Spleen (tissue), 11 donors: ENCODE measurements at regions not wholly inside any gene's neighbourhood (a gene's known extent, or its start where the extent isn't known, plus 50 kb on each side); places are given as distances from the start of the nearest gene placed in this dataset.
"Not testable (repeated sequence)": the region's sequence is repeated elsewhere in the genome, so short reads cannot be mapped to it uniquely, and the experiment has no call there.

Source experiments
- DNase-seq: peaks from one replicate; pipeline ENCODE4 v3.0.0-alpha.2; 2020
- H3K27ac ChIP-seq, 8 donors: fragments of 200-600 bp; sonication (generic) in 7 of 8; 1 replicate in 4 of 8; 2 replicates in 4 of 8; pipeline versions ENCODE4 v1.5.0 to v1.8.0; 2016 to 2021; ENCODE audit warnings: inconsistent platforms in 4 of 8, mild to moderate bottlenecking in 4 of 8, moderate library complexity in 1 of 8
- H3K27me3 ChIP-seq, 7 donors: fragments of 200-600 bp; sonication (generic) in 6 of 7; replicated peaks in 1 of 7; 1 replicate in 4 of 7; 2 replicates in 3 of 7; pipeline versions ENCODE4 v1.5.0 to v1.8.0; 2016 to 2021; ENCODE audit warnings: inconsistent platforms in 3 of 7, mild to moderate bottlenecking in 1 of 7
- H3K36me3 ChIP-seq, 6 donors: fragments of 200-600 bp; sonication (generic) in 5 of 6; 1 replicate in 4 of 6; 2 replicates in 2 of 6; pipeline versions ENCODE4 v1.5.0 to v1.8.0; 2016 to 2021; ENCODE audit warnings: inconsistent platforms in 2 of 6
- H3K4me1 ChIP-seq, 6 donors: fragments of 200-600 bp; sonication (generic) in 5 of 6; 1 replicate in 3 of 6; 2 replicates in 3 of 6; pipeline versions ENCODE4 v1.5.0 to v1.8.0; 2016 to 2021; ENCODE audit warnings: inconsistent platforms in 3 of 6
- H3K4me3 ChIP-seq, 8 donors: fragments of 200-600 bp; sonication (generic) in 7 of 8; 1 replicate in 4 of 8; 2 replicates in 4 of 8; pipeline versions ENCODE4 v1.5.0 to v1.8.0; 2016 to 2021; ENCODE audit warnings: inconsistent platforms in 4 of 8, mild to moderate bottlenecking in 4 of 8, moderate library complexity in 2 of 8
- H3K9me3 ChIP-seq, 8 donors: fragments of 200-600 bp; sonication (generic) in 7 of 8; 1 replicate in 4 of 8; 2 replicates in 4 of 8; pipeline versions ENCODE4 v1.5.0 to v1.8.0; 2016 to 2021; ENCODE audit warnings: inconsistent platforms in 4 of 8
- POLR2A ChIP-seq, 3 donors: fragments of 450-650 bp; IDR thresholded peaks; one replicate each; pipeline ENCODE4 v1.5.1; 2017; ENCODE audit warnings: antibody characterized with exemption in 3 of 3, mild to moderate bottlenecking in 1 of 3
- POLR2AphosphoS5 ChIP-seq, 3 donors: sonication (generic); formaldehyde crosslinking; IDR thresholded peaks; one replicate each; pipeline ENCODE4 v1.5.1; 2017; ENCODE audit warnings: antibody characterized with exemption in 3 of 3
- WGBS, 5 donors: extraction: QIAGEN DNeasy Blood & Tissue Kit in 3 of 5; methylation state at CpG; one replicate each; pipeline versions ENCODE4 v1.1.5 to v1.1.7; 2013 to 2018; 5-methylcytosine and 5-hydroxymethylcytosine counted together
- intact Hi-C: fragments of 100-400 bp; cut with DNase I; formaldehyde crosslinking; loops from one replicate; pipeline ENCODE4 v1.15.0; 2023; ENCODE audit warnings: low total_unique reads
- TF ChIP-seq, protein P1 (sequence below), 11 experiments: fragments of 200-600 bp in 7 of 11; fragments of 450-650 bp in 4 of 11; sonication (generic) in 4 of 11; IDR thresholded peaks in 8 of 11; conservative IDR thresholded peaks in 3 of 11; 1 replicate in 7 of 11; 2 replicates in 4 of 11; pipeline versions ENCODE4 v1.4.0 to v1.8.0; 2016 to 2021; ENCODE audit warnings: antibody characterized with exemption in 11 of 11, inconsistent platforms in 4 of 11, mild to moderate bottlenecking in 1 of 11
- donor health status: healthy with polysubstance abuse.
- donor health status: DM: no; HTN: no; CAD: no; lungs with moderate emphysema.
- donor health status: DM: no; HTN: no; CAD: no.
- donor health status: Bipolar disorder and iron deficiency.
- donor health status: healthy.
- donor health status: DM: no; HTN: no; CAD: no.
- donor health status: DM: yes; HTN: yes; CAD: no.

DNA sequence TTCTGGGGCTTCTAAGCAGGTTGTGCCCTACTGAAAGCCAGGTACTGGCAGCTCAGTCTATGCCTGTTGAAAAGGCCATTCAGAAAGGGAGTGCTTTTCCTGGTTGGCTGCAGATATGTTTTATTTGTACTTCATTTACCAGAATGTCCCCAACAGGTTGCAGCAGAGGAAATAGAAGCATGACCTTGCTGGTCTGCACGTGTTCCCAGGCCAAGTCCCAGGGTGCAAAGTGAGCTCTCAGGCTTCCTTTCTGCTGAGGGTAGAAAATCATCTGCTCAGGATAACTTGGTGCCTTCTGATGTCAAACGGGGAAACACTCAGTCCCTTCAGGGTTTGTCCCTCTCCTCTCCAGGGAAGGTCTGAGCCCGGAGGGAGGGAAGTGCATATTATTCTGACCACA is 356.4 kb downstream of the BCL11B start:
- Histone ChIP-seq H3K4me1 (peaks cover 0 to 14% (median 2%) of the 10 kb centered on the region in 6 donors), H3K4me3 (no peak overlapping the region), H3K27ac (peak overlapping the region in 1 of 8 donors; percentile 44), H3K9me3 (no peaks in the 10 kb centered on the region), H3K36me3 (no peaks in the 10 kb centered on the region), H3K27me3 (no peaks in the 10 kb centered on the region)
- intact Hi-C loops: no loop called here
- TF ChIP-seq, protein P1, sequence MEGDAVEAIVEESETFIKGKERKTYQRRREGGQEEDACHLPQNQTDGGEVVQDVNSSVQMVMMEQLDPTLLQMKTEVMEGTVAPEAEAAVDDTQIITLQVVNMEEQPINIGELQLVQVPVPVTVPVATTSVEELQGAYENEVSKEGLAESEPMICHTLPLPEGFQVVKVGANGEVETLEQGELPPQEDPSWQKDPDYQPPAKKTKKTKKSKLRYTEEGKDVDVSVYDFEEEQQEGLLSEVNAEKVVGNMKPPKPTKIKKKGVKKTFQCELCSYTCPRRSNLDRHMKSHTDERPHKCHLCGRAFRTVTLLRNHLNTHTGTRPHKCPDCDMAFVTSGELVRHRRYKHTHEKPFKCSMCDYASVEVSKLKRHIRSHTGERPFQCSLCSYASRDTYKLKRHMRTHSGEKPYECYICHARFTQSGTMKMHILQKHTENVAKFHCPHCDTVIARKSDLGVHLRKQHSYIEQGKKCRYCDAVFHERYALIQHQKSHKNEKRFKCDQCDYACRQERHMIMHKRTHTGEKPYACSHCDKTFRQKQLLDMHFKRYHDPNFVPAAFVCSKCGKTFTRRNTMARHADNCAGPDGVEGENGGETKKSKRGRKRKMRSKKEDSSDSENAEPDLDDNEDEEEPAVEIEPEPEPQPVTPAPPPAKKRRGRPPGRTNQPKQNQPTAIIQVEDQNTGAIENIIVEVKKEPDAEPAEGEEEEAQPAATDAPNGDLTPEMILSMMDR (IDR thresholded peaks at IDR 0.05 in 8 of 11, conservative IDR thresholded peaks at IDR 0.05 in 3 of 11): no peak
- TF ChIP-seq POLR2A (IDR thresholded peaks at IDR 0.05) (no peak), POLR2AphosphoS5 (IDR thresholded peaks at IDR 0.05) (peak in 1 of 3 donors; percentile 69)
- no peak for DNase-seq
- WGBS, 5 donors: 35 to 51% (median 47%) methylated on average over 3 of the region's 3 CpGs

DNA sequence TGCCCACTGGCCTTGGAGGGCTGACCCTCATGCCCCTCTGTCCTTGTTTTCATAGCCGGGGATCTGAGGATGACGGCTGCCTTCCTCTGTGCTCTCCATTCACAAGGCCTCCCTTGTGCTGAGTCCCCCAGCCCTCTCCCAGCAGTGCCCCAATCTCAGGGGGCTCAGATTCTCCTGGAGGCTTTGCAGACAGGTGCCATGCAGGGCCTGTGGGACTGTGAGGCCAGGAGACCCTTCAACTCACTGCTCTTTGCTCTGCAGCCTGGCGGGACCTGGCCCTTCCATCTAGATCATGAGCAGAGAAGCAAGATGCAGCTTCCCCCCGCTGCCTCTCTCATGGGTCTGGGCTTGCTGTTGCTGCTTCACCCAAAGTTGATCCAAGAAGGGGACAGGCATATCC is 356.0 kb downstream of the BCL11B start:
- Histone ChIP-seq H3K27me3 (no peaks in the 10 kb centered on the region), H3K4me1 (peaks cover 0 to 14% (median 2%) of the 10 kb centered on the region in 6 donors), H3K4me3 (no peak overlapping the region), H3K36me3 (no peaks in the 10 kb centered on the region), H3K9me3 (no peaks in the 10 kb centered on the region), H3K27ac (peak overlapping the region in 1 of 8 donors; percentile 44)
- intact Hi-C loops: no loop called here
- 59 to 78% (median 70%) methylated on average over 4 of the region's 4 CpGs for WGBS, 5 donors
- TF ChIP-seq, protein P1 (IDR thresholded peaks at IDR 0.05 in 8 of 11, conservative IDR thresholded peaks at IDR 0.05 in 3 of 11): no peak
- TF ChIP-seq POLR2AphosphoS5 (IDR thresholded peaks at IDR 0.05) (no peak), POLR2A (IDR thresholded peaks at IDR 0.05) (no peak)
- no peak for DNase-seq

DNA sequence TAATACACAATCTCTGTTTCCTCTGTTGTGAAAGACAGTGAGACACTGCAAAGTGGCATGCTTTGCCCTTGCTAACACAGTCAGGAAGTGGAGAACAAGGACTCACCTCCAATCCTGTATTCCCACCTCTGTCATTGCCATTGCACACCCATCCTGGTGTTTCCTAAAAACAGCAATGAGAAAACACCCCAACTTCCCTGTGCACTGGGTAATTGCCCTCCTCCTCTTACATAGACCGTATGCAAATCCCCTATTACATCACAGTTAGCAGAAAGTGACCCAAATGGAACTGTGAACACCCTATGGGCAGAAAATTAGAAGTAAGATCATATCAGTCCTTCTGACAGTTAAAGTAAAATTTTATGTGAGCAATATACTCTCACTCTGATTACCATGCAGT is 355.5 kb downstream of the BCL11B start:
- no peak overlapping the region for H3K27ac ChIP-seq
- no peaks in the 10 kb centered on the region for H3K36me3 ChIP-seq
- 42 to 64% (median 56%) methylated on average over 1 of the region's 1 CpG for WGBS, 5 donors
- intact Hi-C loops: no loop called here
- peaks cover 0 to 14% (median 2%) of the 10 kb centered on the region in 6 donors for H3K4me1 ChIP-seq
- H3K9me3 ChIP-seq: peaks cover 0 to 2% (median 0%) of the 10 kb centered on the region in 8 donors
- no peak overlapping the region for H3K4me3 ChIP-seq
- no peaks in the 10 kb centered on the region for H3K27me3 ChIP-seq
- TF ChIP-seq POLR2A (IDR thresholded peaks at IDR 0.05) (no peak), POLR2AphosphoS5 (IDR thresholded peaks at IDR 0.05) (peak in 1 of 3 donors; percentile 16)
- TF ChIP-seq, protein P1 (IDR thresholded peaks at IDR 0.05 in 8 of 11, conservative IDR thresholded peaks at IDR 0.05 in 3 of 11): no peak
- DNase-seq: no peak

DNA sequence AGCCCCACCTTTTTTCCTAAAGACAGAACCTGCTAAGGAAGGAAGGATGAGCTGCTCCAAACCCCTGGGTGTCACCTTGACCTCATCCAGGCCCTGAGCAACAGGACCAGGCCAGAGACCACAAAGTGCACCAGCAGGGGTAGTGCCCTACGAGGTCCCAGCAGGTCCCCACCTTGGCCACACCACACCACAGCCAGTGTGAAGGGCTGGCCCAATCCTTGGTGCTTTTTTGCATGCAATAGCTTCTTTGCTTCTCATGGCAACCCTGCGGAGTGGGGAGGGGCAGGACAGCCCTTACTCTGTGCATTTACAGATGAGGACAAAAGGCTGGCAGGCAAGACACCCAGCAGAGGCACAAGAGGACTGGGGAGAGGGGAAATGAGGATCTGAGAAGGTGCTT is 352.6 kb downstream of the BCL11B start:
- Histone ChIP-seq H3K27ac (no peak overlapping the region), H3K4me3 (no peak overlapping the region), H3K9me3 (peaks cover 0 to 10% (median 0%) of the 10 kb centered on the region in 8 donors), H3K27me3 (no peaks in the 10 kb centered on the region), H3K36me3 (no peaks in the 10 kb centered on the region), H3K4me1 (peaks cover 0 to 14% (median 2%) of the 10 kb centered on the region in 6 donors)
- TF ChIP-seq, protein P1 (IDR thresholded peaks at IDR 0.05 in 8 of 11, conservative IDR thresholded peaks at IDR 0.05 in 3 of 11): no peak
- TF ChIP-seq POLR2AphosphoS5 (IDR thresholded peaks at IDR 0.05): no peak
- no peak for TF ChIP-seq POLR2A (IDR thresholded peaks at IDR 0.05)
- DNase-seq: no peak
- WGBS, 5 donors: 50 to 70% (median 63%) methylated on average over 2 of the region's 2 CpGs
- intact Hi-C loops: no loop called here

DNA sequence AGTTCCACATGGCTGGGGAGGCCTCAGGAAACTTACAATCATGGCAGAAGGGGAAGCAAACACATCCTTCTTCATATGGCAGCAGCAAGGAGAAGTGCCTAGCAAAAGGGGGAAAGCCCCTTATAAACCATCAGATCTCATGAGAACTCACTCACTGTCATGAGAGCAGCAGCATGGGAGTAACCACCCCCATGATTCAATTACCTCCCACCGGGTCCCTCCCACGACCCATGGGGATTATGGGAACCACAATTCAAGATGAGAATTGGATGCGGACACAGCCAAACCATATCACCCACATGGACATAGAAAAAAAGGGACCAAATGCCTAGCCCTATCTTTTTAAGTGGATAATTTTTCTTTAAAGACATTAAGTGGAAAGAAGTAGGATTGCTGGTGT is 350.7 kb downstream of the BCL11B start:
- H3K27me3 ChIP-seq, H3K4me3 ChIP-seq, H3K36me3 ChIP-seq, H3K4me1 ChIP-seq, intact Hi-C loops, DNase-seq, H3K9me3 ChIP-seq, H3K27ac ChIP-seq: not testable (repeated sequence)
- 79 to 96% (median 88%) methylated on average over 3 of the region's 3 CpGs for WGBS, 5 donors
